Activated CD8-positive, alpha-beta memory T cell treated with anti-CD3 and anti-CD28 coated beads, Interleukin-2, amount 50 U/mL, for 24 hours (primary cell): ENCODE measurements at regions not wholly inside any gene's neighbourhood (a gene's known extent, or its start where the extent isn't known, plus 50 kb on each side); places are given as distances from the start of the nearest gene placed in this dataset.

Source experiments
- DNase-seq: peaks from one replicate; pipeline ENCODE4 v3.0.0-alpha.2; 2020; ENCODE audit errors: extremely low read depth

- DNase-seq, result no peak
These were observed 144.1 kb downstream of the MRPL14 start for GRCh38 chr6:43983191-43983590.

- DNase-seq, result no peak
These were observed 145.1 kb downstream of the MRPL14 start for GRCh38 chr6:43982084-43982625.

DNA sequence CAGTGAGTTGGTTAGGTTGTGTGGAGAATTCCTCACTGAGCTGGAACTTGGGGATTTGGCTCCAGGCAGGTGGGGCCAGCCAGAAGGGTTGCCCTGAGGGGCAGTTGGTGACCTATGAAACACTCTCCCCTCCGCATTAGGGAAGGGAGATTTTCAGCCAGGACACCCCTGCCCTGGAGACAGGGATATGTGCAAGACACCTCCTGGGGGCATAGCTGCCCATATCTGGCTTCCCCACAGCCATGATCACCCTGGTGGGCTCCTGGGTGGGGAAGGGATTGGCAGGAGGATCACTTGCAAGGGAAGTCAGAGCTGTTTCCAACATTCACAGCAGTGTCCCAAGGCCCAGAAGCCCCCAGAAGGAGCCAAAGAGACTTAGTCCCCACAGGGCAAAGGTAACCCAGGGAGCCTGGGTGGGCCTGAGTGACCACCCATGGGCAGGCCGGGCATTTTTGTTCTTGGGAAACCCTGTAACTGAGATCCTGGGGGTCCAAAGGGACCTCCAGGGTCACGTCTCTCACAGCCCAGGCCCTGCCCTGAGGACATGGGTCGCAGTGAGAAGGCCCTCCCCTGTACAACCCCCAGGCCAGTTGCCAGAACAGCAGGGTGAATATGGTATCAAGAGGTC, 145.8 kb downstream of the MRPL14 start:
- no peak for DNase-seq

DNA sequence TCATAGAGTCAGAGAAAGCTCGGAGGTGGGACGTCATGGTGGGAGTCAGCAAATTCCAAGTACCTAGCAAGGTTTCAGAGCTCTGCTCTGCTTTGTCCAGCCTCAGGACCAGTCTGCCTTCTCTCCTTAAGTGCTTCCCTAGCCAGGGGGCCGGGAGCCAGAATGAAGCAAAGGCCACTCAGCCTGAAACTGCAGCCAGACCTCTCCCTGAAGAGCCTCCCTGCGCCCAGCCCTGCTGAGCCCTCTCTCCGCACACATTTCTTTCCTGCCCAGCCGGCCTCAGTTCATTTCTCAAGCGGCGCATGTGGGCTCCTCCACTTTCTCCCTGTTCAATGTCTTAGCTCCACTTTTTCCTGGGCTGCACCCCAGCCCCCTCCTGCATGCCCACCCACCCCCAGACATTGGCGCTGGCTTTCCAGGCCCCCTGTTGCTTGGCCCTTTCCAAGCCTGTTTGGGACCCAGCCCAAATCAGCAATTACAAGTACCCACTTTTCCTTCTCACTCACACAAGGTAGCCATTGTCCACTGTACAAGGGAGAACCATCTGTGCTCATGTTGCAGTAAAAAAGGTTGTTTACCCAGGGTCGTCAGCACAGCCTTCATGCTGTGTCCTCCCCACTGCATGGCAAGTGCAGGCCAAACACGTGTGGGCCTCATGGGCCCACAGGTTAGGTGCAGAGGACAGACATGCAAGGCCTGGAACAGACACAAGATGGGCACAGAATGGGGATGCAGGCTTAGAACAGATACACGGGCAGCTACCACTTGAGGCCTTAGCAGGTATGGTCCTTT, 147.1 kb downstream of the MRPL14 start:
- no peak for DNase-seq

- DNase-seq, result no peak
These were observed 147.7 kb downstream of the MRPL14 start for GRCh38 chr6:43979525-43979924.

- no peak for DNase-seq
These were observed 148.5 kb downstream of the MRPL14 start for GRCh38 chr6:43978473-43979346.

GRCh38 chr6:43977404-43978111, 149.7 kb downstream of the MRPL14 start:
- DNase-seq, result no peak

DNA sequence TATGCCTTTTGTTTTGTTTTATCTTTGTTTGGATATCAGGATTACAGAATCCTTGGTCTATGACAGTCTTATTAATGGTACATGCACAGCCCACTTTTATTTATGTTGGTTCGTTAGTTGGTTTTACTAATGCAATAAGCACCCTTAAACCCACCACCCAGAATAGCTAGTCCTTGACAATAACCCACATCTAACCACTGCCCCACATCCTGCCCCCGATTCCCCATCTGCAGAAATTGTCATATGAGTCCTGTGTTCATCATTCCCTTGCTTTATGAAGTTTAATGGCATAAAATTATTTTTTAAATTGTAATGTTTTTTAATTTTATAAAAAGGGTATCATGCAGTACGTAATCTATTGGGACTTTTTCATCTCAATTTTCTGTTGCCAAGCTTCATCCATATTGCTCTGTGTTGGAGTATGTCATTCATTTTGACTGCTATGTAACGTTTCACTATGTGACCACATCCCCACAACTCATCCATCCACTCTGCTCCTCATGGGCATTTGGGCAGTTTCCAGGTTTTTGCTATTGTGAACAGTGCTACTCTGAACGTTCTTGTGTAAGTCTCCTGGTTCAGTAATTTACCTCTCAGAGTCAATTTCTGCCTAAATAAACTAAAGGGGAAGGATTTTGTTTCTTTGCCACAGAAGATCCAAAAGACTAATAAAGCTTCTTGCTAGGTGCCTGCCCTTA, 150.4 kb downstream of the MRPL14 start:
- no peak for DNase-seq

- DNase-seq, result no peak
These were observed 152.5 kb downstream of the MRPL14 start for GRCh38 chr6:43974643-43975230.

DNA sequence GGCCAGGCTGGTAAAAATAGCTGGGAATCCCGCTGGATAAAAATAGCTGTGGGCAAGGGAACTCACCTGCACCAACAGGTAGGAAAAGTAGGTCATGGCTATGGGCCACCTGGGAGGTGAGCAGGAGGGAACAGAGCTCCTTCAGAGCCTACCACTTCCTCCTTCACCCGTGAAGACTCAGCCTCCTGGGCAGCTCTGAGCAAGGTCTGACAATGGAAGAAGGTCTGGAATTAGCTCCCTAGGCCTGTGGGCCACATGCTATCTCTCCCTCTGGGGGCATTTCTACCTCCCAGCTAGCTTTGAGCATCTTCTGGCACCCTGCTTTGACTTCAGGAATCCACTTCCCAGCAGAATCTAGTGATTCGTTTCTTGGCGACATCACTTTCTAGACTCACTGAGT, 153.9 kb downstream of the MRPL14 start:
- DNase-seq, result no peak

- no peak for DNase-seq
These were observed 154.3 kb downstream of the MRPL14 start for GRCh38 chr6:43972913-43973300.

- DNase-seq, result no peak
These were observed 154.9 kb downstream of the MRPL14 start for GRCh38 chr6:43972179-43972912.

DNA sequence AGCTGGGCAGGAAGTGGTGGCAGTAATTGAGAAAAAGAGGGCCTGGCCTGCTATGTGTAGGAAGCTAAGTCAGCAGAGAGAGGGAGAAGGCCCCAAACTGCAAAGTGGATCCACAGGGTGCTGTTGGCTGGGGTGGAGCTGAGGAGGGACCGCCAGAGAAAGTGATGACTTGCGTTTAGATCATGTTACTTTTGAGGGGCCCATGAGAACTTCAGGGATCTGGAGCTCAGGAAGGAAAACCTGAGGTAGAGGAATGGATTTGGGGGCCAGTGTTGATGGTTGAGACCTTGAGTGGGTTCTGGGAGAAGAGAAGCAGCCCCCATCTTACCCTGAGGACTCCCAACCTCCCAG, 155.5 kb downstream of the MRPL14 start:
- DNase-seq, result no peak

DNA sequence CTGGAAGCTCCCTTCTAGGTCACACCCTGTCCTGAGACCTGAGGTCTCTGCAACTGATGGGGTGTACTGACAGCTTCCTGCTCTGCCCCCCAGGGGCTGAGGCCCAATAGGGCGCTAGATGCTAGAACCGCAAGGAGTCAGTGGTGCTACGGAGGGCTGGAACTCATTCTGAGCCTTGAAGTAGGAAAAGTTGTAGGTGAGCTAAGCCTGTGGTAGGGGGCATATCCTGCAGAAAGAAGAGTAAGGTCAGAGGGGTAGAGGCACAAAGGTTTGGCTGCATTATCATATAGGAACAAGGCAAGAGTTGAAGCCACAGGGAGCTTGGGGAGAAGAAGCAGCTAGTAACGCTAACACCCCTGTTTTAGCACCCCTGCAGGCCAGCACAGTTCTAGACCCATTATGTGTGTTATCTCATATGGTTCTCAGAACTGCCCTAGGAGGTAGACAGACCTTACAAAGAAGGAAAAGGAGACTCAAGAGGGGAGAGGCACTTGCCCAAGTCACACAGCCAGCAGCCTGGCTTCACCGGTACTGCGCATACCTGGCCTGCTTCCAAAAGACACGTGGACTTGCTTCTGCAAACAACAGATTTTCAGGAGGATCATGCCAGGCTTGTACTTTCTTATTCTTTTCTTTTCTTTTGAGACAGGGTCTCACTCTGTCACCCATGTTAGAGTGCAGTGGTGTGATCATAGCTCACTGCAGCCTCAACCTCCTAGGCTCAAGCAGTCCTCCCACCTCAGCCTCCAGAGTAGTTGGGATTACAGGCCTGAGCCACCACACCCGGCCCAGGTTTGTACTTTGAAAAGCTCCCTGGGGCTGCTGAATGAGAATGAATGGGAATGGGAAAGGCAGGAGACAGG, 156.1 kb downstream of the MRPL14 start:
- DNase-seq, result no peak

DNA sequence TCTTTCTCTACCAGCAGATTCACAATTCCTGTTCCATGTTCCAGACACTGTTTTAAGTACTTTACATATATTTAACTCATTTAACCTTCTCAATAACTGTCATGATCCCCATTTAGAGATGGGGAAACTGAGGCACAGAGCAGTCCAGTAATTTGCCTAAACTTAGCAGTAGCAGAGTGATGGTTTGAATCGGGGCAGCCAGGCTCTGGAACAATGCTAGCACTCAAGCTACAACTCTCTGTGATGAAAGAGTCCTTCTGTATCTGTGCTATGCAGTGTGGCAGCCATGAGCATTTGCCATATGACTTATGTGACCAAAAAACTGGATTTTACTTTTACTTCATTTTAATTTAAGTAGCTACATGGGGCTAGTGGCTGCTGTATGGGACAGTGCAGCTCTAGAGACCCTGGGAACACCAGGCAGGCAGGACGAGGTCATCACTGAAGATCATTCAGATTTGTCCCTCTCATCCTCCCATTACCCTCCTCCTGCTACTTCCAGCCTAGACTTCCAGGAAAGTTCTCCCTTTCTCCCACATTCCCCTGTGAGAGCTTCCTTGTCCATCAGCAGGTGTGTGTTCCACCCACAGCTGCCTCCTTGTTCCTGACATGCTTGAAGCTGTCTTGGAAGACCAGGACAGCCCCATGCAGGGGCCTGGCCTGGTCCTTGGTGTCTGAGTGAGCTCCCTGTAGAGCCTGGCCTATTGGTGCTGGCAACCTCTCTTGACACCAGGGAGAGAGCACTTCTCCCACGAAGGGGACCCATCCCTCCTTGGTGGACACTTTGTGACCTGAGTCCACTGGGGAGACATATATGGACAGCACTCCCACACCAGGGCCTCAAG, 157.0 kb downstream of the MRPL14 start:
- no peak for DNase-seq

DNA sequence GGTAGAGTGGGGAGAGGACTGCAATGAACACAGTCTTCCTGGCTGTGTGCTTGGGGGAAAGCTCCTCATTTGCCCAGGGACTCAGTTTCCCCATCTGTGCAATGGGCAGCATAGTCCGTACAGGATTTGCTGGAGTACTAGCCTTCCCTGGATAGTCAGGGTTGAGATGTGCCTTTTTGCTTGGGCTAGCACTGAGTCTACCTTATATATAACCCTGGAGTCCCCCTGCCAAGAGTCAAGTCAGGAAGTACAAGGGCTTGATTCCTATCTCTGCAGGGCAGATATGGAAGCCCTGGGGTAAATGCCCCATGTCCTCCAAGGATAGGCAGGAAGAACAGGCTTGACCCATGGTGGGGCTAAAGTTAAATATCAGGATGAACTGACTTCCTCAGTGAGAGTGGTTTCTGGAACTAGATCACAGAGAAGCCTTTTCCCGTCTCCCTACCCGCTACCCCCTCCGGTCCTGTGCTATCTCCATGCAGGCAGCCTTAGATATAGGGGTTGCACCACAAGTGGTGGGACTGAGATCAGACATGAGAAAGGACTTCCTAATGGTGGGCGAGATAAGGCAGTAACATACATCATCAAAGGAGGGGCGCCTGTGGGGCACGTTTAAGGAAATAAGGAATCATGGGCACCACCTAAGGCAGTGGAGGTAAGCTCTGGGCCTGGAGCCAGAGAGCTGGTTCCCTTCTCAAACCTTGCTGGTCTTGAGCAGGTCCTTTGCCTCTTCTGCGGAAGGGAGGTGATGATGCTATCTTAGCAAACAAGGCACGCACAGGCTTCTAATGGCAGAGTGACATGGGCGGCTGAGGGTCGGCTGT, 157.9 kb downstream of the MRPL14 start:
- no peak for DNase-seq
